HL-60 (cell line): ENCODE measurements at regions not wholly inside any gene's neighbourhood (a gene's known extent, or its start where the extent isn't known, plus 50 kb on each side); places are given as distances from the start of the nearest gene placed in this dataset.

ENCODE experiments used
- DNase-seq, 2 experiments: peaks; one replicate each; pipeline ENCODE4 v3.0.0-alpha.2; 2010 to 2020; ENCODE audit warnings: low read depth in 1 of 2, low spot score in 1 of 2
- H3K27ac ChIP-seq: fragments of 250-450 bp; sonication (Bioruptor Pico); replicated peaks from 2 replicates; pipeline ENCODE4 v1.5.1; 2020; ENCODE audit warnings: mild to moderate bottlenecking, moderate library complexity
- H3K27me3 ChIP-seq: fragments of 250-450 bp; sonication (Bioruptor Pico); 2 replicates; pipeline ENCODE4 v1.5.1; 2021; ENCODE audit warnings: mild to moderate bottlenecking, moderate library complexity; ENCODE audit not compliant: insufficient read depth, poor library complexity, severe bottlenecking
- H3K4me3 ChIP-seq: replicated peaks from 2 replicates; pipeline ENCODE4 v1.5.1; 2011; ENCODE audit warnings: mild to moderate bottlenecking, control low read depth, low read length; ENCODE audit not compliant: insufficient read depth
- CTCF ChIP-seq: IDR thresholded peaks from one replicate; pipeline ENCODE4 v1.5.1; 2011; ENCODE audit warnings: low read length, control low read depth, inconsistent platforms; ENCODE audit not compliant: insufficient read depth
- GABPA ChIP-seq: IDR thresholded peaks from 2 replicates; pipeline ENCODE4 v1.6.1; 2012; ENCODE audit warnings: low read depth
- POLR2AphosphoS5 ChIP-seq: IDR thresholded peaks from 2 replicates; pipeline ENCODE4 v1.6.1; 2012; ENCODE audit warnings: low read depth
- SPI1 ChIP-seq: IDR thresholded peaks from 2 replicates; pipeline ENCODE4 v1.6.1; 2012; ENCODE audit warnings: low read depth, mild to moderate bottlenecking, borderline replicate concordance
- TF ChIP-seq, protein P1 (sequence below): IDR thresholded peaks from 2 replicates; pipeline ENCODE4 v1.6.1; 2012; ENCODE audit warnings: low read depth; ENCODE audit not compliant: insufficient replicate concordance

GRCh38 chr2:137800386-137800785 is 163.9 kb upstream of the HNMT start:
- Histone ChIP-seq H3K27ac (peak overlapping the region; percentile 82), H3K4me3 (no peak overlapping the region), H3K27me3 (no peaks in the 10 kb centered on the region)
- DNase-seq, result peak; percentile 55 to 88
- TF ChIP-seq, protein P1, sequence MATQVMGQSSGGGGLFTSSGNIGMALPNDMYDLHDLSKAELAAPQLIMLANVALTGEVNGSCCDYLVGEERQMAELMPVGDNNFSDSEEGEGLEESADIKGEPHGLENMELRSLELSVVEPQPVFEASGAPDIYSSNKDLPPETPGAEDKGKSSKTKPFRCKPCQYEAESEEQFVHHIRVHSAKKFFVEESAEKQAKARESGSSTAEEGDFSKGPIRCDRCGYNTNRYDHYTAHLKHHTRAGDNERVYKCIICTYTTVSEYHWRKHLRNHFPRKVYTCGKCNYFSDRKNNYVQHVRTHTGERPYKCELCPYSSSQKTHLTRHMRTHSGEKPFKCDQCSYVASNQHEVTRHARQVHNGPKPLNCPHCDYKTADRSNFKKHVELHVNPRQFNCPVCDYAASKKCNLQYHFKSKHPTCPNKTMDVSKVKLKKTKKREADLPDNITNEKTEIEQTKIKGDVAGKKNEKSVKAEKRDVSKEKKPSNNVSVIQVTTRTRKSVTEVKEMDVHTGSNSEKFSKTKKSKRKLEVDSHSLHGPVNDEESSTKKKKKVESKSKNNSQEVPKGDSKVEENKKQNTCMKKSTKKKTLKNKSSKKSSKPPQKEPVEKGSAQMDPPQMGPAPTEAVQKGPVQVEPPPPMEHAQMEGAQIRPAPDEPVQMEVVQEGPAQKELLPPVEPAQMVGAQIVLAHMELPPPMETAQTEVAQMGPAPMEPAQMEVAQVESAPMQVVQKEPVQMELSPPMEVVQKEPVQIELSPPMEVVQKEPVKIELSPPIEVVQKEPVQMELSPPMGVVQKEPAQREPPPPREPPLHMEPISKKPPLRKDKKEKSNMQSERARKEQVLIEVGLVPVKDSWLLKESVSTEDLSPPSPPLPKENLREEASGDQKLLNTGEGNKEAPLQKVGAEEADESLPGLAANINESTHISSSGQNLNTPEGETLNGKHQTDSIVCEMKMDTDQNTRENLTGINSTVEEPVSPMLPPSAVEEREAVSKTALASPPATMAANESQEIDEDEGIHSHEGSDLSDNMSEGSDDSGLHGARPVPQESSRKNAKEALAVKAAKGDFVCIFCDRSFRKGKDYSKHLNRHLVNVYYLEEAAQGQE, result no peak
- TF ChIP-seq SPI1, result no peak
- TF ChIP-seq CTCF, result no peak
- TF ChIP-seq GABPA, result no peak
- TF ChIP-seq POLR2AphosphoS5, result no peak

DNA sequence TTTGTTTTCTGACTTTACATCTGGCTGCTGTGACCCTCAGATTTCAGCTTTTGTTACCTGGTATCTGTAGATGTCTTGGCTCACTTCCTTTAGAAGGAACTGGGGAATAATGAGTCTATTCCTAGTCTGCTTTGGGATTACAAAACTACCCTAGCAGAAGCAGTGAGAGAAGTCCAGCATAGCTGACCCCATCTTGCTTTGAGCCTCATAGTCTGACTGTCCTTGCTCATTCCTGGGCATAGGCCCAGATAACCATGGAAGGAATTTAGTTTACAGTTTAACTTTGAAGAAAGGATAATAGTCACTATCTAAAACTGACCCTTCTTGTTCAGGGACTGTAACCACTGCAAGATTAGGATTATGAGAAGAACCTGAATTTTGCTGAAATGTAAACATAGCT is 163.0 kb upstream of the HNMT start:
- H3K27ac ChIP-seq, result peak overlapping the region; percentile 82
- H3K4me3 ChIP-seq, result no peak overlapping the region
- DNase-seq, result no peak
- no peak for TF ChIP-seq CTCF
- no peak for TF ChIP-seq POLR2AphosphoS5
- TF ChIP-seq, protein P1, result no peak
- no peak for TF ChIP-seq GABPA
- no peak for TF ChIP-seq SPI1
- H3K27me3 ChIP-seq, result no peaks in the 10 kb centered on the region

DNA sequence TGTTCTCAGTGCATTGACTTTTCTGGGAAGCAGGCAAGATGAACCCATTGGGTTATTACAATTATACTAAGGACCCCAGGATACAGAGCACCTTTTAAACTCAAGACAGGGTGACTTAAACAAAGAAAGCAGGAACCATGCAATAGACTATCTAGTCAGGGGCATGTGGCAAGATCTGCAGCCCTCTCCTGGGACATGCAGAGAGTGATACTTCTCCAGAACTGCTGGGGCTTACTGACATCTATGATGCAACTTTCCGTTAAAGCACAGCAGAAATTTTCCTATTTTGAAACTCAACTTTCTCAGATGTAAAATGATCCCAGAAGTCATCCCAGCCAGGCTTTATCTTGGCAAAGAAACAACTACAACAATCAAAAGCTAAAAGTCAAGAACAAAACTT is 162.2 kb upstream of the HNMT start:
- no peaks in the 10 kb centered on the region for H3K27me3 ChIP-seq
- H3K4me3 ChIP-seq, result no peak overlapping the region
- peak overlapping the region; percentile 82 for H3K27ac ChIP-seq
- peak; percentile 44; the same call in 1 of the 2 replicates for TF ChIP-seq POLR2AphosphoS5
- TF ChIP-seq, protein P1, result no peak
- peak; percentile 85 to 90 for DNase-seq
